Keratinocyte (primary cell): ENCODE measurements at regions not wholly inside any gene's neighbourhood (a gene's known extent, or its start where the extent isn't known, plus 50 kb on each side); places are given as distances from the start of the nearest gene placed in this dataset.

Experiments used
- EZH2 ChIP-seq: IDR thresholded peaks from one replicate; pipeline ENCODE4 v1.6.1; 2012; ENCODE audit warnings: inconsistent platforms, mild to moderate bottlenecking, low read length, moderate library complexity
- TF ChIP-seq, protein P1 (sequence below), 3 experiments: IDR thresholded peaks in 1 of 3; conservative IDR thresholded peaks in 1 of 3; optimal IDR thresholded peaks in 1 of 3; 2 replicates in 2 of 3; 3 replicates in 1 of 3; pipeline versions ENCODE3 to v1.5.1; 2011; ENCODE audit warnings: low read length in 3 of 3, mild to moderate bottlenecking in 3 of 3, moderate library complexity in 2 of 3, control low read depth in 1 of 3, inconsistent platforms in 1 of 3; ENCODE audit not compliant: insufficient read depth in 2 of 3; ENCODE audit errors: extremely low read depth in 1 of 3

DNA sequence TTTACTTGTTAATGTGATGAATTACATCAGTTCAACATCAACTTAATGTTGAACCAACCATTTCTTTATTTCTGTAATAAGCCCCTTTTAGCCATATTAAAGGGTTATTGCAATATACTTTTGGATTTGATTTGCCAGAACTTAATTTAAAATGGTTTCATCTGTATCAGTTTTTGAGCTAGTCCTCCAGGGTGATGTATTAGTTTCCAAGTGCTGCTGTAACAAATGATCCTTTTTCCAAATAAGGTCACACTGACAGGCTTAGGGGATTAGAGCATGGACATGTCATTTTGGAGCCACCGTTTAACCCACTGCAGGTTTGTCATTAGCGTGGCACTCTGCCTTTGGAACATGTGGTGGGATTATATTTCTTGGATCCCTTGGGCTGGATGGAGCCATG is 244.8 kb upstream of the PLPP4 start:
- TF ChIP-seq, protein P1, sequence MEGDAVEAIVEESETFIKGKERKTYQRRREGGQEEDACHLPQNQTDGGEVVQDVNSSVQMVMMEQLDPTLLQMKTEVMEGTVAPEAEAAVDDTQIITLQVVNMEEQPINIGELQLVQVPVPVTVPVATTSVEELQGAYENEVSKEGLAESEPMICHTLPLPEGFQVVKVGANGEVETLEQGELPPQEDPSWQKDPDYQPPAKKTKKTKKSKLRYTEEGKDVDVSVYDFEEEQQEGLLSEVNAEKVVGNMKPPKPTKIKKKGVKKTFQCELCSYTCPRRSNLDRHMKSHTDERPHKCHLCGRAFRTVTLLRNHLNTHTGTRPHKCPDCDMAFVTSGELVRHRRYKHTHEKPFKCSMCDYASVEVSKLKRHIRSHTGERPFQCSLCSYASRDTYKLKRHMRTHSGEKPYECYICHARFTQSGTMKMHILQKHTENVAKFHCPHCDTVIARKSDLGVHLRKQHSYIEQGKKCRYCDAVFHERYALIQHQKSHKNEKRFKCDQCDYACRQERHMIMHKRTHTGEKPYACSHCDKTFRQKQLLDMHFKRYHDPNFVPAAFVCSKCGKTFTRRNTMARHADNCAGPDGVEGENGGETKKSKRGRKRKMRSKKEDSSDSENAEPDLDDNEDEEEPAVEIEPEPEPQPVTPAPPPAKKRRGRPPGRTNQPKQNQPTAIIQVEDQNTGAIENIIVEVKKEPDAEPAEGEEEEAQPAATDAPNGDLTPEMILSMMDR (optimal IDR thresholded peaks at IDR 0.05 in 1 of 3, IDR thresholded peaks at IDR 0.05 in 1 of 3, conservative IDR thresholded peaks at IDR 0.05 in 1 of 3; ENCODE audit: extremely low read depth in 1 of 3, insufficient read depth in 2 of 3, low read length in 3 of 3), result no peak
- TF ChIP-seq EZH2, result no peak
